Endothelial cell of umbilical vein (primary cell): ENCODE measurements at regions not wholly inside any gene's neighbourhood (a gene's known extent, or its start where the extent isn't known, plus 50 kb on each side); places are given as distances from the start of the nearest gene placed in this dataset.

ENCODE experiments used
- BruUV-seq: library from RNA; stranded (reverse); fragments of 400-500 nt; replicated peaks from 2 replicates; lab custom pipeline; 2021; lab: Mats Ljungman, UMichigan
- CTCF ChIA-PET: fragments of 300-600, 350-600 bp; sonication (Branson Sonifier 250); formaldehyde crosslinking; loops from one replicate; lab custom pipeline; 2021; ENCODE audit warnings: antibody characterized with exemption, inconsistent platforms; lab: Charles Lee
- POLR2A ChIA-PET: fragments of 300-600, 350-600 bp; sonication (Branson Sonifier 250); formaldehyde crosslinking; loops from one replicate; lab custom pipeline; 2021; ENCODE audit warnings: antibody characterized with exemption, inconsistent platforms; lab: Charles Lee
- DNase-seq: peaks from one replicate; pipeline ENCODE4 v3.0.0-alpha.2; 2011; ENCODE audit warnings: low read depth, low spot score
- FAIRE-seq: peaks from 2 replicates; lab custom pipeline; 2011; peaks lifted over from hg19 to GRCh38; lab: Jason Lieb, UNC
- H2AFZ ChIP-seq: 2 replicates; pipeline ENCODE4 v1.6.0; 2012; ENCODE audit warnings: low read depth, low read length, control low read depth, inconsistent platforms
- H3K27ac ChIP-seq: 2 replicates; pipeline ENCODE4 v1.5.1; 2011; ENCODE audit warnings: low read depth, mild to moderate bottlenecking, control low read depth, low read length, moderate library complexity; ENCODE audit not compliant: insufficient read depth
- H3K27me3 ChIP-seq, 2 experiments: 2 replicates each; pipeline versions ENCODE4 v1.6.0 to v1.6.1; 2011; ENCODE audit warnings: low read length in 2 of 2, mixed read lengths in 1 of 2; ENCODE audit not compliant: control insufficient read depth in 2 of 2, insufficient read depth in 2 of 2
- H3K36me3 ChIP-seq, 2 experiments: 2 replicates in 1 of 2; 3 replicates in 1 of 2; pipeline ENCODE4 v1.5.1; 2011; ENCODE audit warnings: low read length in 2 of 2, mild to moderate bottlenecking in 1 of 2, moderate library complexity in 1 of 2; ENCODE audit not compliant: control insufficient read depth in 2 of 2, insufficient read depth in 2 of 2; ENCODE audit errors: extremely low read depth in 1 of 2
- H3K4me1 ChIP-seq: 3 replicates; pipeline ENCODE4 v1.5.1; 2011; ENCODE audit warnings: mild to moderate bottlenecking, low read length; ENCODE audit not compliant: control insufficient read depth, insufficient read depth; ENCODE audit errors: extremely low read depth
- H3K4me2 ChIP-seq: 2 replicates; pipeline ENCODE4 v1.6.1; 2011; ENCODE audit warnings: low read length, control low read depth, mixed read lengths; ENCODE audit not compliant: insufficient read depth
- H3K4me3 ChIP-seq, 3 experiments: fragments of 200-600 bp in 1 of 3; sonication (generic), shearing (Covaris generic) in 1 of 3; replicated peaks in 1 of 3; 2 replicates each; pipeline ENCODE4 v1.5.1; 2011 to 2016; ENCODE audit warnings: control low read depth in 3 of 3, low read length in 3 of 3, mild to moderate bottlenecking in 2 of 3, inconsistent platforms in 1 of 3, low read depth in 1 of 3, moderate library complexity in 1 of 3; ENCODE audit not compliant: insufficient read depth in 1 of 3
- H3K79me2 ChIP-seq: 2 replicates; pipeline ENCODE4 v1.6.0; 2012; ENCODE audit warnings: low read length, inconsistent platforms; ENCODE audit not compliant: control insufficient read depth, insufficient read depth
- H3K9ac ChIP-seq: replicated peaks from 2 replicates; pipeline ENCODE3; 2011; ENCODE audit warnings: low read length, control low read depth; ENCODE audit not compliant: insufficient read depth; ENCODE audit errors: extremely low read depth
- H3K9me1 ChIP-seq: replicated peaks from 3 replicates; pipeline ENCODE4 v1.6.0; 2011; ENCODE audit warnings: mild to moderate bottlenecking, low read length; ENCODE audit not compliant: control insufficient read depth, insufficient read depth; ENCODE audit errors: extremely low read depth
- H3K9me3 ChIP-seq: replicated peaks from 2 replicates; pipeline ENCODE4 v1.5.1; 2012; ENCODE audit warnings: low read length, inconsistent platforms; ENCODE audit not compliant: control insufficient read depth, insufficient read depth
- H4K20me1 ChIP-seq: replicated peaks from 2 replicates; pipeline ENCODE3; 2011; ENCODE audit warnings: mild to moderate bottlenecking, low read length; ENCODE audit not compliant: control insufficient read depth, insufficient read depth; ENCODE audit errors: extremely low read depth
- EZH2 ChIP-seq: IDR thresholded peaks from 2 replicates; pipeline ENCODE4 v1.6.1; 2012; ENCODE audit warnings: borderline replicate concordance, low read depth, mild to moderate bottlenecking, moderate library complexity, low read length, inconsistent platforms; ENCODE audit not compliant: severe bottlenecking
- FOS ChIP-seq: IDR thresholded peaks from 2 replicates; pipeline ENCODE4 v1.6.1; 2011; ENCODE audit warnings: mild to moderate bottlenecking, low read length, moderate library complexity, borderline replicate concordance; ENCODE audit not compliant: insufficient read depth
- GATA2 ChIP-seq: IDR thresholded peaks from 2 replicates; pipeline ENCODE4 v1.7.0; 2011; ENCODE audit warnings: low read depth, mild to moderate bottlenecking, moderate library complexity, mixed read lengths, low read length; ENCODE audit not compliant: insufficient read length, insufficient read depth
- JUN ChIP-seq: IDR thresholded peaks from 2 replicates; pipeline ENCODE4 v1.6.1; 2011; ENCODE audit warnings: borderline replicate concordance, low read depth; ENCODE audit not compliant: insufficient read length, insufficient read depth
- MAX ChIP-seq: IDR thresholded peaks from 2 replicates; pipeline ENCODE4 v1.6.1; 2011; ENCODE audit not compliant: insufficient read depth, insufficient read length
- MYC ChIP-seq: IDR thresholded peaks from one replicate; pipeline ENCODE4 v1.6.1; 2011; ENCODE audit warnings: mild to moderate bottlenecking, low read depth, low read length
- POLR2A ChIP-seq: IDR thresholded peaks from 2 replicates; pipeline ENCODE4 v1.6.1; 2012; ENCODE audit warnings: low read depth, mild to moderate bottlenecking, control low read depth, low read length
- POLR2AphosphoS5 ChIP-seq: IDR thresholded peaks from 2 replicates; pipeline ENCODE4 v1.6.1; 2012; ENCODE audit warnings: low read depth, mild to moderate bottlenecking, control low read depth, low read length, moderate library complexity; ENCODE audit not compliant: insufficient read depth
- dilution Hi-C: fragments of 300-500 bp; cut with MboI; formaldehyde crosslinking; loops from one replicate; pipeline ENCODE4 v1.15.0; 2019; ENCODE audit warnings: low sequenced_read_pairs; ENCODE audit not compliant: extremely low pct_ligation_motif_present
- intact Hi-C: fragments of 100-400 bp; cut with micrococcal nuclease; formaldehyde crosslinking; loops from one replicate; pipeline ENCODE4 v1.10.0; 2022
- TF ChIP-seq, protein P1 (sequence below), 2 donors: IDR thresholded peaks; 1 replicate in 1 of 2; 2 replicates in 1 of 2; pipeline ENCODE4 v1.5.1; 2011; ENCODE audit warnings: low read length in 2 of 2, mild to moderate bottlenecking in 2 of 2, moderate library complexity in 2 of 2, control low read depth in 1 of 2, inconsistent platforms in 1 of 2, low read depth in 1 of 2; ENCODE audit not compliant: insufficient read depth in 1 of 2; ENCODE audit errors: extremely low read depth in 1 of 2

DNA sequence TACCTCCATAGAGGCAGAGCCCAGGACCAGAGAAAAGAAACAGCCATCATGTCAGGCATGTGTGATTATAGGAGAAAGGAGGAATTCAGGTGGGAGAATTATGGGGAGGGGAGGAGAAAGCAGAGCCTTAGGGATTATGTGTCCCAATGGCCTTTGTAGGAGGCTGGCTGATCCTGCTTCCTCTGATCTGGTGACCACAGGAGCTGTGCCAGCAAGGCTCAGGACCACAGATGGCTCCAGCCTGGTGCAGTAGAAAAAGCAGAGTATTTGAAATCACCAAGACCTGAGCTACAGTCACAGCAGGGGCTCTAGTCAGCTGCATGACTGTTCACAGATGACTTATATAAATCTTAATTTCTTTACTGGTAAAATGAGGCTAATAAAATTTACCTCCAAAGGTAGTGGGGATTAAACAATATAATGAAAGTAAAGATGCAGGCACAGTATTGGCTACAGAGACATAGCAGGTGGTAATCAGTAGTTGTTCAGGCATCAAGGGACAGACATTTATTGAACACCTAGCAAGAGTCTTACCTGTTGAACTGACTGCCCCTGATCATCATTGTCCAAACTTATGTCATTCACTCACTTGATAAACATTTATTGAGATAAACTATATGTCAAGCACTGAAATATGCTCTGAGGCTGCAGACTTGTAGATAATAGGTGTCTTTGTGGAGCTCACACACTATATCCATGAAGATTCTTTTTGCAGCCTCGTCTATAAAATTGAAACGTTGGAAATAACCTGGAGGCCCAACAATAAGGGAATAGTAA is 121.3 kb downstream of the MYCN start:
- Histone ChIP-seq H3K4me2 (no peak overlapping the region), H3K79me2 (no peaks in the 10 kb centered on the region), H3K4me3 (no peak overlapping the region), H3K4me1 (no peaks in the 10 kb centered on the region), H3K36me3 (no peaks in the 10 kb centered on the region), H3K9me3 (no peaks in the 10 kb centered on the region), H4K20me1 (no peaks in the 10 kb centered on the region), H3K27ac (no peak overlapping the region), H3K9ac (no peak overlapping the region), H2AFZ (no peak overlapping the region), H3K9me1 (no peaks in the 10 kb centered on the region), H3K27me3 (no peaks in the 10 kb centered on the region)
- POLR2A ChIA-PET: no interaction called here
- intact Hi-C loops: no loop called here
- TF ChIP-seq POLR2AphosphoS5 (no peak), GATA2 (no peak), JUN (no peak)
- no peak for DNase-seq
- no TSS peak for BruUV-seq
- FAIRE-seq: no peak
- CTCF ChIA-PET: no interaction called here
- dilution Hi-C loops: no loop called here

- intact Hi-C loops: no loop called here
- BruUV-seq: no TSS peak
- no peaks in the 10 kb centered on the region for H3K4me1 ChIP-seq
- H3K9me1 ChIP-seq: no peaks in the 10 kb centered on the region
- no peak overlapping the region for H3K4me3 ChIP-seq
- dilution Hi-C loops: no loop called here
- TF ChIP-seq POLR2AphosphoS5: no peak
- TF ChIP-seq JUN: no peak
- no peak for TF ChIP-seq POLR2A
- TF ChIP-seq MAX: no peak
- TF ChIP-seq, protein P1, sequence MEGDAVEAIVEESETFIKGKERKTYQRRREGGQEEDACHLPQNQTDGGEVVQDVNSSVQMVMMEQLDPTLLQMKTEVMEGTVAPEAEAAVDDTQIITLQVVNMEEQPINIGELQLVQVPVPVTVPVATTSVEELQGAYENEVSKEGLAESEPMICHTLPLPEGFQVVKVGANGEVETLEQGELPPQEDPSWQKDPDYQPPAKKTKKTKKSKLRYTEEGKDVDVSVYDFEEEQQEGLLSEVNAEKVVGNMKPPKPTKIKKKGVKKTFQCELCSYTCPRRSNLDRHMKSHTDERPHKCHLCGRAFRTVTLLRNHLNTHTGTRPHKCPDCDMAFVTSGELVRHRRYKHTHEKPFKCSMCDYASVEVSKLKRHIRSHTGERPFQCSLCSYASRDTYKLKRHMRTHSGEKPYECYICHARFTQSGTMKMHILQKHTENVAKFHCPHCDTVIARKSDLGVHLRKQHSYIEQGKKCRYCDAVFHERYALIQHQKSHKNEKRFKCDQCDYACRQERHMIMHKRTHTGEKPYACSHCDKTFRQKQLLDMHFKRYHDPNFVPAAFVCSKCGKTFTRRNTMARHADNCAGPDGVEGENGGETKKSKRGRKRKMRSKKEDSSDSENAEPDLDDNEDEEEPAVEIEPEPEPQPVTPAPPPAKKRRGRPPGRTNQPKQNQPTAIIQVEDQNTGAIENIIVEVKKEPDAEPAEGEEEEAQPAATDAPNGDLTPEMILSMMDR (IDR thresholded peaks at IDR 0.05; ENCODE audit: extremely low read depth in 1 of 2, insufficient read depth in 1 of 2, low read depth in 1 of 2, low read length in 2 of 2): no peak
- no peak for TF ChIP-seq GATA2
- TF ChIP-seq MYC: no peak
- TF ChIP-seq FOS: no peak
- TF ChIP-seq EZH2: no peak
- H2AFZ ChIP-seq: no peak overlapping the region
- no peak overlapping the region for H3K4me2 ChIP-seq
- H3K9ac ChIP-seq: no peak overlapping the region
- H4K20me1 ChIP-seq: no peaks in the 10 kb centered on the region
- DNase-seq: no peak
- ChIA-PET POLR2A (no interaction called here), CTCF (no interaction called here)
- H3K27me3 ChIP-seq: no peaks in the 10 kb centered on the region
- no peaks in the 10 kb centered on the region for H3K36me3 ChIP-seq
- no peaks in the 10 kb centered on the region for H3K9me3 ChIP-seq
- H3K27ac ChIP-seq: no peak overlapping the region
- no peak for FAIRE-seq
- no peaks in the 10 kb centered on the region for H3K79me2 ChIP-seq
Measured at GRCh38 chr2:16060936-16061338, 120.6 kb downstream of the MYCN start.
